GM19467 (cell line): ENCODE measurements at regions not wholly inside any gene's neighbourhood (a gene's known extent, or its start where the extent isn't known, plus 50 kb on each side); places are given as distances from the start of the nearest gene placed in this dataset.

Source experiments
- ATAC-seq: cut with Tn5 transposase; IDR thresholded peaks from one replicate; pipeline ENCODE4 v1.9.1; 2021; ENCODE audit warnings: mild to moderate bottlenecking, moderate library complexity; ENCODE audit not compliant: unreplicated experiment

DNA sequence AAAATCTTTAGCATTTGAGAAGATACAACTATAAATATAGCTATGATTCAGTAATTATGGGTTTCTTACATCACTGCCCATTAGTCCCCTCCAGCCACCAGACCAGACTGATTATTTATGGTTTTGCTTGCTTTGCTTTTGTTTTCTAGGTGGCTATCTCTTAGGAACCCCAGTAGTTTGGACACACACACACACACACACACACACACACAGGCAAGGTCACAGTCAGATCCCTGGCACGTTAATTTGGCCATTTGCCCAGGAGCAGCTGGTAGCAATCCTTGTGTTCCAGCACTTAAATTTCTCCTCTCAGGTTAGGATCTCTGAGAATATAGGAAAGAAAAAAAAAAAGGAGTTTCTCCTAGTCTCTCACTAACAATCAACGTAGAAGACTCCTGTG, 90.2 kb upstream of the RESF1 start:
- no peak for ATAC-seq

DNA sequence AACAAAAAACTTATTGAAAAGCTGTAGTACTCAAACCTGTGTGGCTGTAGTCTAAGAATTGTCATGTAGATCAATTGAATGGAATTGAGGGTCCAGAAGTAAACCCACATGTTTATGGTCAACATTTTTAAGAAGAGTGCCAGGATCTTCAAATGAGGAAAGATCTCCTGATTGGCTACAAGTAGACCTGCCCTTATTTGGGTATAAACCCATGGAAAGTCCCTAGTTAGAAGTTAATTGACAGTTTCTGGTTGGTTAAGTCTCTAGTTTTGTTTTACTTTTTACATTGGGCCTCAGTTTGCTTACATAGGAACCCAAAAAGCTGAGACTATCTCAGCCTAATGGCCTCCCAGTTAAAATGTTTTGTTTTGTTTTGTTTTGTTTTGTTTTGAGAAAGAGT, 91.9 kb upstream of the RESF1 start:
- ATAC-seq, result no peak

DNA sequence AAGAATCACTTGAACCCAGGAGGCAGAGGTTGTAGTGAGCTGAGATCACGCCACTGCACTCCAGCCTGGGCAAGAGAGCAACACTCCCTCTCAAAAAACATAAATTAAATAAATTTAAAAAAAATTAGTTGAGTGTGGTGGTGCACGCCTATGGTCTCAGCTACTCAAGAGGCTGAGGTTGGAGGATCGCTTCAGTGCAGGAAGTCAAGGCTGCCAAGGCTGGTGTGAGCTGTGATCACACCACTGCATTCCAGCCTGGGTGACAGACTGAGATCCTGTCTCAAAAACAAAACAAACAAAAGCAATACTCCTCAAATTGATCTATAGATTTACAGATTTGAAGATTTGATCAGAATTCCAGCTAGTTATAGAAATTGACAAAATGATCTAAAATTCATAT, 92.7 kb upstream of the RESF1 start:
- ATAC-seq, result no peak

DNA sequence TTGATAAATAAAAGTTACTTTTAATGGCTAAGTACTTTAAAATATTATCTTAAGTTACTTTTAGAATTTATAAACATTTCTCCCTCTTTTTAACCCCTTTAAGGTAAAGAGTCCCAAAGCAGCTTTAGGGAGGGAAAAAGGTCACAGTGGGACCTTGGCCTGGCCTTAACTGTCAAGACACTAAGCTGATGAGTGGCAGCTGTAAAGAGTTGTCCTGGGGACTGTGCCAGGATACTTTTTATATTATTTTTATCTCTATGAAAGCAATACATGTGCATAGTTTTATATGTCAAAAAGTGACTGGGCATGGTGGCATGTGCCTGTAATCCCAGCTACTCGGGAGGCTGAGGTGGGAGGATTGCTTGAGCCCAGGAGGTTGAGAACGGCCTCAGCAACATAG, 94.2 kb upstream of the RESF1 start:
- ATAC-seq, result no peak

DNA sequence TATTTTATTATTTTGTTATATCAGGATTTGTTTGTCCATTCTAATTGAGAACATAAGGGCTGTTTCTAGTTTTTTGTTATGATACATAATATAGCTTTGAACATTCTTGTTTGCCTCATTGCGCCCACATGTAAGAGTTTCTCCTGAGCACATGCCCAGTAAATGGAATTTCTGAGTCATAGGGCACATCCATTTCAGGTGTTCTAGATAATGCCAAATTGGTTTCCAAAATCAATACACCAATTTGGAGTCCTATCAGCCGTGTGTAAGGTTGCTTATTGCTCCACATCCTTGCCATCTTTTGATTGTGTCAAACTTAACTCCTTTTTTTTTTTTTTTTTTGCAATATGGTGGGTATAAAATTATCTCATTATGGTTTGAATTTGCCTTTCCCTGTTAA, 97.9 kb upstream of the RESF1 start:
- no peak for ATAC-seq

DNA sequence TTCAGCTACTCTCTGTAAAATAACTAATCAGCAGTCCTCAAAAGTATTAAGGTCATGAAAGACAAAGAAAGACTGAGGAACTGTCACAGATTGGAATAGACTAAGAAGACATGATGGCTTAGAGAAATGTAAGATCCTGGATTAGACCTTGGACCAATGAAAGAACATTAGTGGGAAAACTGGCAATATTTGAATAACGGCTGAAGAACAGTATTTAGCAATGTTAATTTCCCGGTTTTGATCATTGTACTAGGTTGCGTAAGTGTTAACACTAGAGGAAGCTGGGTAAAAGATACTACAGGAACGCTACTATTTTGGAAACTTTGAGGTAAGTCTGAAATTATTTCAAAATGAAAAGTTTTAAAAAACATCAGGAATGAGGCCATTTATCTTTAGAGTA, 98.8 kb upstream of the RESF1 start:
- ATAC-seq, result no peak

DNA sequence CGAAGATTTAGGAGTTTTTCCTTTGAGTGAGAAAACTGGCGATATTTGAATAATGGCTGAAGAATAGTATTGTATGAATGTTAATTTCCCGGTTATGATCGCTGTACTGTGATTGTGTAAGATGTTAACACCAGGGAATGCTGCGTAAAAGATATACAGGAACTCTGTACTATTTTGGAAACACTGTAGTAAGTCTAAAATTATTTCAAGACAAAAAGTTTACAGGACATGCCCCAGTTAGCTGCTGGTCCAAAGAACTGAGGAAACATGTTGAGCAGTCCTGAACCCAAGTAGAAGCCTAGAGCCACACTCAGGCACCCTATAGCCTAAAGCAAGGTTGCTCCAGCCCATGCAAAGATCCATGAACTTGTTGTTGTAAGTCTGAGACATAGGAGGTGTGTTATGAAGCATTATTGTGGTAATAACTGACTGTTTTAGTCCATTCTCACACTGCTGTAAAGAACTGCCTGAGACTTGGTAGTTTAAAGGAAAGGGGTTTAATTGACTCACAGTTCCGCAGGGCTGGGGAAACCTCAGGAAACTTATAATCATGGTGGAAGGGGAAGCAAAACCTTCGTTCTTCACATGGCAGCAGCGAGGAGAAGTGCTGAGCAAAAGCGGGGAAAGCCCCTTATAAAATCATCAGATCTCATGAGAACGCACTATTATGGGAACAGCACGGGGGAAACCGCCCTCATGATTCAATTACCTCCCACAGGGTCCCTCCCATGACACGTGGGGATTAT, 99.8 kb upstream of the RESF1 start:
- no peak for ATAC-seq

DNA sequence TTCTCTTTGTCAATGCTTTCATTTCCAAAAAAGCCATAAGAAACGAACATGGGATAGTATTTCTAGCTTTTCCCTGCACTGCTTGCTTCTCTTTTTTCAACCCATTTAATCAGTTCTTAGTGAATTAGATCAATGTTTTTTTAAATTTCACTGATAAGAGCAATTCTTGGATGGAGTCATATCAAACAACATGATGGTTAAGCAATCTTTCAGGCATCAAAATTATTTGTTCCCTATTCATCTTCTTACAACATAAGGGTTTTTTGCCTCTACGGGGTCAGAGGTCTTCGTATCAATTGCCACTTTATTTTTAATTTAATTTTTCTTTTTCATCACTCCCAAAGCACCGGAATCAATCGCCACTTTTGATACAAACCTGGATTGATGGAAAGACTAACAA, 103.8 kb upstream of the RESF1 start:
- ATAC-seq, result no peak

DNA sequence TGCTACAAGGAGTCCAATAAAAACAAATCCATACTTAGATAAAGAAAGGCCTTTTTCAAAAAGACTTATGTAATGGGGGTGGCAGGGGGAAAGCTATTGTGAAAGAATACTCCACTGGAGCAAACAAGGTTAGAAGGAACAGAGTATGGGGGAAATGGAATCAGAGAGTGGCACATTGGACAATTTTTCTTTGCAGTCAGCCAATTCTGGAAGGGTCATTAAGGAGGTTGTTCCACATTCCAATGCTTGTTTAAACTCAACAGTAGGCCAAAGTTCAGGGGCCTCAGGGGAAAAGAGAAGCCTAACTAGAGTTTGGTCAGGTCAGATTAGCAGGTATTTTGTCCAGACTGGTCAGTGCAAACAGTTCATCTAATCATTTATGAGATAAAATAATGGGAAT, 105.2 kb upstream of the RESF1 start:
- ATAC-seq, result no peak

DNA sequence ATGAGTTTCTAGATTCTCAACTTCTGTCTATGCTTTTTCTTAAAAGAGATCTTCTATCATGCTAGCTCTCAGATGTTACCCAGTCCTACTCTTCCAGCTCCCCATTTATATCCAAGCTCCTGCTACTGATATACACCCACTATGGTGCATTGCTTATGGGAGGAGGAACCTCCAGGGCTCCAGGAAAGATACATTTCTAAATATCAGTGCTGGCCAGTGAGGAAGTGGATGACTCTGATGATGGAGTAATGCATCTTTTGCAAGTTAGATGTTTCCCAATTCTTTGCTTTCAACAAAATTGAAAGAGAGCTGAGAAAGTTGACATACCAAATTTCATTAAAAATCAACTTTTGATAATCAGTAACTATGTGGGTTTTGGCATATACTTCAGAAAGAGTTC, 105.7 kb upstream of the RESF1 start:
- ATAC-seq, result no peak

DNA sequence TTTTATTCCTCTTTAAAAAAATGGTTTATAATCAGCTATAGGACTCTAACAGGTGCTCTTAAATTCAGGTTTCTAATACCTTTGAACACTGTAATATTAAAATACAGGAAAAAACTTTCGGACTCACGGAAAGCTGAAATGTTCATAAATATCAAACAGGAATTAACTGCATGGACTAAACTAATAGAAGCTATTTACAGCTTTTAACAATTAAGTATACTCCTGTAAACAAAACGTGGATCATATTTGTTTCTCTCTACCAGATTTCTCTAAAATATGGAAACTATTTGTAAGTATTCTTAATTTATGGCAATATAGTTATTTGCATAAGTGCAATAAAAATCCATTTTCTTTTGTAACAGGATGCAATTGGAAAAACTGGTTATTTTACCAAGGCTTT, 108.9 kb upstream of the RESF1 start:
- no peak for ATAC-seq

DNA sequence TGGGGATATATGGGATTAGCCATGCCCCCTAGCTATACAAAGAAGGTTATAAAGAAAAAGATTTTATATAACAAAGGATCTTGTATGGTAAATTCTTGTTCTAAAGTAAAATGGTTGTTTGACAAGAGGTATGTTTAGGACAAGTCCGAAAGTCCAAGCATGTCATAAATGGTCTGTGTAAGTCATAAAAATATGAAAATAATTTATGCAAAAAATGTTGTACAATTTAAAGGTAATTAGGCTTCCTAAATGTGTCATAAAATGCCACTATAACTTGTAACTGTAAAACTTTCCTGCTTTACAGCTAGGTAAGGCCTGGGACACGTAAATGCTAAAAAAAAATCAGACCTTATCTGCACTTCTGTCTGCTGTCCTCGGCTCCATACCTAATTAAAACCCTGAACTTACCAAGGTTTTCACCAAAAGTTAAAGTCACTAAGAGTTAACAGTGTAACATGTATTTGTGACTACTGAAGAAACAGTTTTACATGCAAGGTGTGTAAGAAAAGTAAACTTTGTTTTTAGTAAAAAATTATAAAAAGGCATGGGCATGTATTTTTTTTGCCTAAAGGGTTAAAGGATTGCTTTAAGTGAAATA, 110.0 kb upstream of the RESF1 start:
- ATAC-seq, result no peak

DNA sequence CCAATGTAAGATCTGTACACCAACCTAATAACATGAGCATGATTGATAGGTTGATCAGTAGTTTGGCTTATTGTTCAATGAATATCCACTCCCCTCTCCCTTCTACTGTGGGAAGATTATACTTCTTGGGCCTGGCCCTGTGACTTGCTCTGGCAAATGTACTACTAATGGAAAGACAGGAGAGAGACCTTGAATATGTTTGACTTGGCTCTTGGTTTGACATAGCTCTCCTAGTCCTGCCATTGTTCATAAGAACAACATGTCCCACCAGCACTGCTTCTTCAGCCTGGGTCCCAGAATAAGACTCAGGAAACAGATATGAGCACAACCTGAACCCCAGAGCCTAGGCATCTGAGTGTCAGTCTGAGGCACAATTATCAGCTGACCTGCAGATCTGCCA, 112.8 kb upstream of the RESF1 start:
- ATAC-seq, result no peak

DNA sequence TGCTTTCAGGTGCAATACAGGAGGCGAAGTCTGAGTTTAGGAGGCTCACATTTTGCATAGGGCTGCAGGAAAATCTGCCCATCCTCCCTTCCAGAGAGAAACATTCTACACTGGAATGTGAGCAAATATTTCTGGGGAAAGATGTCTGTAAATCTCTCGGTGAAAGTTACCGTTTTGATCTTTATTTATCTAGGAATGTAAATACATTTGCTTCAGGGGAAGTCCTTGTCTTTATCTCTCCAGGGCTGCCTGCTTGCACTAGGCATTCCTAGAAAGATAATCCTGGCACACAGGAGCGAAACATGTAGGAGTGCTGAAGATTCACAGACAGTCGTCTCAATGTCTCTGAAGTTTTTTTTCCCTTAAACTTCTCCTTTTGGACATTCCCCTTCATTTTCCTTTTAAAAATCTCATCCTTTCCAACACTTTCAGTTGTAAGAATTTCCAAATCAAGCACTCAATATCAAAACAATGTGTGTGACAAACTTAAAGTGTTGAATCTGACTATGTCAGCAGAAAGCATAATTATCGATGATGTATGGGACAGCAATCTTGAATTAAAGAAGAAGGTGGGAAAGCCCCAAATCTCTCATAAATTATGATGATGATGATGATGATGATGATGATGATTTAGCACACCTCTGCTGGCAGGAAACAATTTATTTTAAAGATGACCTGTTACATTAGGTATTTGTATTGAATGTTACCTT, 113.4 kb upstream of the RESF1 start:
- no peak for ATAC-seq

DNA sequence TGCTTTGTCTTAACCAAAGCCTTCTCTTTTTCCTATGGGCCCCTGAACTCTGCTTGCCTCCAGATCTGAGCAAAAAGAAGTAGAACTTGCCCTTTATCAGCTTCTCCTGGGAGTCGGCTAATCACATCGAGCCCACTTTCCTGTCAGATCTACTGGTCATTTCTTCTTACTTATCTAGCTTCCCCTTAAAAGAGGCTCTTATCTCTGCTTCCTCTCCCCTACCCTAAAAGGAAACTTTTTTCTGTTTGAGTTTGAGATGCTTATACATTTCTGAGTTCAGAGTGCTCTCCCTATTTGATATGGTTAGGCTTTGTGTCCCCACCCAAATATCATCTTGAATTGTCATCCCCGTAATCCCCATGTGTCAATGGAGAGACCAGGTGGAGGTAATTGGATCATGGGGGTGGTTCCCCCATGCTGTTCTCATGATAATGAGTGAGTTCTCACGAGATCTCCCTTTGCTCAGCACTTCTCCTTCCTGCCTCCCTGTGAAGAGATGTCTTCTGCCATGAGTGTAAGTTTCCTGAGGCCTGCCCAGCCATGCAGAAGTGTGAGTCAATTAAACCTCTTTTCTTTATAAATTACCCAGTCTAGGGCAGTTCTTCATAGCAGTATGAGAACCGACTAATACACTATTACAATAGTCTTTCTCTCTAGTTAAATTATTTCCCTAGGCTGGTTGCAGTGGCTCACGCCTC, 114.7 kb upstream of the AMN1 start:
- ATAC-seq, result no peak

DNA sequence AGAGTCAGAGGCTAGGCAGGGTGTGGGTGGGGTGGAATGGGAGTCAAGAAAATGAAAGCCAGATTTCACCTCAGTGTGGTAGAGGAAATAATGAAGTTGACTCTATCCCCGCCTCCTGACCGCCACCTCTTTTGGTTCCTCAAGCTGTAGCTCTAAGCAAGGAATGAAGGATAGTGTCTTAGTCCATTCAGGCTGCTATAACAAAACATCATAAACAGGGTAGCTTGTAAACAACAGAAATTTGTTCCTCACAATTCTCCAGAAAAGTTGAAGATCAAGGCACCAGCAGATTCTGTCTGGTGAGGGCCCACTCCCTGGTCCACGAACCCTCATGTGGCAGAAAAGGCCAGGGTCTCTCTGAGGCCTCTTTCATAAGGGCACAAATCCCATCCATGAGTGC, 109.1 kb upstream of the AMN1 start:
- no peak for ATAC-seq

DNA sequence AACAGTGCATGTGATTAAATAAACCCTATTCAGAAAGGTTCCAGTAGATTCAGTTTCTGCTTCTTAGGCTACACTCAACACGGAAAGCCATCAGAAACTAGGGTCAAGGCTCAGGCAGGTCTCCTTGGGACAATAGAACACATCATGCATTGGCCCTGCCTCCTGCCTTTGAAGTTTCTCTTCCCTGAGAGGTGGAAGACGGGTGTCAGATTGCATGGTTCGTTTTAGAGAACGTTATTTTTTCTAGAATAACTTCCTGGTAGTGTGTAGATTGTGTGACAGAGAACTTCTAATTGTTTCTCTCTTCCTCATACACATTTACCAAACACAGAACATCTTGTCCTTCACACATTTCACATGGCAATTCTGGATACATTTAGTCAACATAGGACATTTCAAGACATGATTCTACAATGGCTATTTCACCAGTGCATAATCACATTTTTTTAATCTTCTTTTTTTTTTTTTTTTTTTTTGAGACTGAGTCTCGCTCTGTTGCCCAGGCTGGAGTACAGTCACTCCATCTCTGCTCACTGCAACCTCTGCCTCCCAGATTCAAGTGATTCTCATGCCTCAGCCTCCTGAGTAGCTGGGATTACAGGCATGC, 106.6 kb upstream of the AMN1 start:
- no peak for ATAC-seq

DNA sequence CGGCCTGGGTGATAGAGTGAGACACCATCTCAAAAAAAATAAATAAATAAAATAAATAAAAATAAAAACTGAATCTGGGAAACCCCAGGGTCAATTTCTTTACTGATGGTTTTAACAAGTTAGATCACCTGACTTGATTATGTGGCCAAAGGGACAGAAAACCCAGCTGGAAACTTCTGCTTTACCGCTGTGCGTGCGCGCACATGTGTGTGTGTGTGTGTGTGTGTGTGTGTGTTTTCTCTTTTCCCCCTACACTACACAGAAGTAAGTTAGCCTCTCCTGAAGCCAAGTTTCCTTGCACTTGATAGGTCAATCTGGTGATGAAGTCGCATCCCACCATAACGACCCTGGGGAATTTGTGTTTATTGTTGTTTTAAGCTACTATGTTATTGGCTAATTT, 105.3 kb upstream of the AMN1 start:
- no peak for ATAC-seq

DNA sequence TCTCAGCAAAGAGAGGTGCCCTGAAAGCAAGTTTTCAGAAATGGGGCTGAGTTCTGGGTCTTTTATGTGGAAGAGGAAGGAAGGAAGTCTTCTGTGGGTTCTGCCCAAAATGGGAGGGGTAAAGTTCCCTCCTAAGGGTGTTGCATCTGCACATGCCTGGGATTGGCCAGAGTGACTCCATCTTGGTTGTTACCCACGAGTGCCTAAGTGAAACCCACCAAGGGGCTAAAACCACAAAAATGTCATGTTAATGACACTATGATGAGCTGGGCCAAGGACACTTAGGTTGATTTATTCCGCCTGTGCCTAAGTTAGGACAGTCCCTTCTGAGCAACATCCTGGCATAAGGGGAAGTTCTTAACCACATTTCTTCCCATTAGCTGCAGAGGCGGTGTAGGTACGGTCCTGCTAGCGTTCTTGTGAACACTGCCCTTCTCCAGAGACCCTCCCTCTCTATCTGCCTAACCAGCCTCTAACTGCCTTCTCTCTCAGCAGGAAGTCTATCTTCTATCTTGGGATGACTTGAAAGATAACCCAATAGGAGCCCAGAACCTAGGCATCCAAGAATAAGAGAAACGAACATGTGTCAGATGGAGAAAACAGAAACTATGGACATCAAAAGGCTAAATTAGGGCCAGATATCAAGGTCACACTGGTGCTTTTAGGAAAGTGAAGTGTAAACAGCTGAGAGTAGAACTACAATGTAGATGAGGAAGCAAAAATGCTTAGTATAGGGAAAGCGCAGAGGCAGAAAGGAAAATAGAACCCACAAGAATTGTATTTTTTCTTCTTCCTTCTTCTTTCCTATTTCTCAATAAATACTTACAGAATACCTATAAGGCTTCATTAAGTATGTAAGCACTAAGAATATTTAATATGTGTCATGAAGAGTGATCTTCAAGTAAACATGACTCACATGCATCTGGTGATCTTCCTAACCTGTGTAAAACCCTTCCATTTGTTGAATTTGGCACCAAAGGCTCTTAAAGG, 104.2 kb upstream of the AMN1 start:
- ATAC-seq, result no peak

DNA sequence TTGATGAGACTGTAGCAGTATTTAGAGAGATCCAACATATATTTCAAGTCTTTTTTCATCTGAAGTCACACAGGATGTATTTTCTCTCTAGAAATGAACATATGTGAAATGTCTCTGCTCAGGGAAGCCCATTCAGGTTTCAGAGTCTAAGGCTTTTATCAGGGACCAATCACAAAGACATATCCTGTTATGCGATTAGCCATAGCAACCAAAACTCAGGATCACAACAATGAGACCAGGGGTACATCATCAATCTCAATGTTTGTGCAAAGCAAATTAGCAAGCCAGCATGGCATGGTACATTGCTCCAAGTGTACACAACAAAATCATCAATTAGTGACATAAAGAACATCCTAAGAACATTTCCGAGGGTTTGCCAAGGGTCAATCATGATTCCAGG, 99.2 kb upstream of the AMN1 start:
- ATAC-seq, result no peak
